ENCODE measurements at regions not wholly inside any gene's neighbourhood (a gene's known extent, or its start where the extent isn't known, plus 50 kb on each side); places are given as distances from the start of the nearest gene placed in this dataset.

- DNase-seq = no peak
- no peaks in the 10 kb centered on the region for H3K9me3 ChIP-seq
- H3K4me1 ChIP-seq (ENCODE audit: insufficient read depth) = no peaks in the 10 kb centered on the region
- no peak overlapping the region for H3K27ac ChIP-seq
- H3K36me3 ChIP-seq = no peaks in the 10 kb centered on the region
- WGBS, 3 donors = 69 to 88% (median 76%) methylated on average over 6 of the region's 6 CpGs
- H3K4me3 ChIP-seq = no peak overlapping the region
- no peaks in the 10 kb centered on the region for H3K27me3 ChIP-seq
- TF ChIP-seq, protein P1, sequence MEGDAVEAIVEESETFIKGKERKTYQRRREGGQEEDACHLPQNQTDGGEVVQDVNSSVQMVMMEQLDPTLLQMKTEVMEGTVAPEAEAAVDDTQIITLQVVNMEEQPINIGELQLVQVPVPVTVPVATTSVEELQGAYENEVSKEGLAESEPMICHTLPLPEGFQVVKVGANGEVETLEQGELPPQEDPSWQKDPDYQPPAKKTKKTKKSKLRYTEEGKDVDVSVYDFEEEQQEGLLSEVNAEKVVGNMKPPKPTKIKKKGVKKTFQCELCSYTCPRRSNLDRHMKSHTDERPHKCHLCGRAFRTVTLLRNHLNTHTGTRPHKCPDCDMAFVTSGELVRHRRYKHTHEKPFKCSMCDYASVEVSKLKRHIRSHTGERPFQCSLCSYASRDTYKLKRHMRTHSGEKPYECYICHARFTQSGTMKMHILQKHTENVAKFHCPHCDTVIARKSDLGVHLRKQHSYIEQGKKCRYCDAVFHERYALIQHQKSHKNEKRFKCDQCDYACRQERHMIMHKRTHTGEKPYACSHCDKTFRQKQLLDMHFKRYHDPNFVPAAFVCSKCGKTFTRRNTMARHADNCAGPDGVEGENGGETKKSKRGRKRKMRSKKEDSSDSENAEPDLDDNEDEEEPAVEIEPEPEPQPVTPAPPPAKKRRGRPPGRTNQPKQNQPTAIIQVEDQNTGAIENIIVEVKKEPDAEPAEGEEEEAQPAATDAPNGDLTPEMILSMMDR (IDR thresholded peaks at IDR 0.05) = no peak
- TF ChIP-seq EP300 (IDR thresholded peaks at IDR 0.05) = no peak
- TF ChIP-seq POLR2A (IDR thresholded peaks at IDR 0.05) = no peak
- intact Hi-C loops (cut with DNase I) = no loop called here
These were observed 286.5 kb upstream of the JARID2 start for GRCh38 chr6:14959324-14959885.

DNA sequence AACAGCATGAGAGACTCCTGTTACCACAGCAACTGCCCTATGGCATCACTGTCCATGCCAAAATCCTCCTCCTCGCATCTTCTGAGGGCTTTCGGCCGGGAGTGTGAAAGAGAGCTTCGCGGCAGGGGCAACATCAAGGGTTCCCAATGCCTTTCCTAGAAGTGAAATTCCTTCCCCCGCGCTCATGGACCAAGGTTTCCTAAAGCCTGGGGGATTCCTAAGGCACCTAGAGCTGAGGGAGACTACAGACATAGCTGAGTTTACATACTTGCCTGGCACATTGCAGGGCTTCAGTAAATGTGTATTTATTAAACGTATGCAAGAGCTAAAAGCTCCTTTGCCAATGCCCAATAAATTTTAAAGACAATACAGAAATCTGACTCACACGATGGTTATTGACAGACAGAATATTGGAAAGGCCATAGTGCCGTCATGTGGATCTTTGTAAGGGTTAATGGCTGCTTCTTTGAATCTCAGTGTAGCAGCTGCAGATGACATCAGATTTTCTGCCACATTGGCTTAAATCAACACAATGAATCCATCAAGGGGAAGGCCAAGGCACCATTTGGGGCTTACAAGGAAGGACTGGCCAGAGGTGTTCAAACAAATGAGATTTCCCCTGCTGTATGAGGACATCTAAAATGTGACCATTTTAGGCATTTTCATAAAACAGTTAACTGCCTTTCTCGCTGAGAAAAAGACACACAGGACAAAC, 281.2 kb upstream of the JARID2 start:
- no peak for TF ChIP-seq EP300 (IDR thresholded peaks at IDR 0.05)
- TF ChIP-seq, protein P1 (IDR thresholded peaks at IDR 0.05) = no peak
- no peak for TF ChIP-seq POLR2A (IDR thresholded peaks at IDR 0.05)
- Histone ChIP-seq H3K27me3 (no peaks in the 10 kb centered on the region), H3K4me1 (ENCODE audit: insufficient read depth) (no peaks in the 10 kb centered on the region)

DNA sequence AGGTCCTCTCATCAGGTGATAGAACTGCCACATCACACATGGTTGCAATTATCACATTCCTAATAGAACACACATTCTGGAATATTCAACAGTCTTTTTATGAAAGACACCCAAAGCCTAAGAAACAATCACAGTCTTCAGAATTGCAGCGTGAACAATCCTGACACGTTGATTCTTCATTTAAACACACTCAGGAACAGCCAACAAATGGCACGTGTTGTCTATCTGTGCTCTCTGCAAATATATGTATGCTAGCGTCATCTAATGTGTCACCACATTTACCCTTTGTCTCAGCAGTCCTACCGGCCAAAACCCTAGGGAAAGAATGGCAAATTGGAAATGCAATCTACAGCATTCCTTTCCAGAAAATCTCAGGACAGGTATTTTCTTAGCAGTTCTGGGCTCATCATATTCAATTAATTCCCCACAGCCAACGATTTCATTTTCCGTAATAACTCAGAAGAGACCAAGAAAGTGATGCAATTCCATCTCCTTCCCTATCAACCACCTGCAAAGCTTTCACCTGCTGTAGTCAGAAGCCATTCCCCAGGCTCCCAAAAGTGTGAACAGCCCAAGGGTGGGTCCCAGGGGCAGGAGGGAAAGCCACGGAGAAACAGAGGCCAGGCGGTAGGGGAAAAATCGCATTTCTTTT, 280.3 kb upstream of the JARID2 start:
- no peak overlapping the region for H3K4me3 ChIP-seq
- 80 to 83% (median 80%) methylated on average over 10 of the region's 10 CpGs for WGBS, 3 donors
- H3K4me1 ChIP-seq (ENCODE audit: insufficient read depth) = no peaks in the 10 kb centered on the region
- no peak for DNase-seq
- no peak overlapping the region for H3K27ac ChIP-seq
- no peaks in the 10 kb centered on the region for H3K9me3 ChIP-seq
- intact Hi-C loops (cut with DNase I) = no loop called here
- TF ChIP-seq POLR2A (IDR thresholded peaks at IDR 0.05) = no peak
- TF ChIP-seq, protein P1 (IDR thresholded peaks at IDR 0.05) = no peak
- no peak for TF ChIP-seq EP300 (IDR thresholded peaks at IDR 0.05)
- no peaks in the 10 kb centered on the region for H3K27me3 ChIP-seq
- H3K36me3 ChIP-seq = no peaks in the 10 kb centered on the region

More for the DNA sequence above, 281.2 kb upstream of the JARID2 start:
- Histone ChIP-seq H3K9me3 (no peaks in the 10 kb centered on the region), H3K27ac (no peak overlapping the region), H3K4me3 (no peak overlapping the region), H3K36me3 (no peaks in the 10 kb centered on the region)
- WGBS, 3 donors = 83 to 89% (median 88%) methylated on average over 11 of the region's 11 CpGs
- intact Hi-C loops (cut with DNase I) = no loop called here
- no peak for DNase-seq

- H3K4me1 ChIP-seq (ENCODE audit: insufficient read depth) = no peaks in the 10 kb centered on the region
- no peak for TF ChIP-seq EP300 (IDR thresholded peaks at IDR 0.05)
- no peak for TF ChIP-seq POLR2A (IDR thresholded peaks at IDR 0.05)
- TF ChIP-seq, protein P1 (IDR thresholded peaks at IDR 0.05) = no peak
- 83 to 85% (median 83%) methylated on average over 8 of the region's 8 CpGs for WGBS, 3 donors
- no peaks in the 10 kb centered on the region for H3K36me3 ChIP-seq
- H3K27me3 ChIP-seq = no peaks in the 10 kb centered on the region
- no peak overlapping the region for H3K4me3 ChIP-seq
- no peaks in the 10 kb centered on the region for H3K9me3 ChIP-seq
- DNase-seq = no peak
- intact Hi-C loops (cut with DNase I) = no loop called here
- no peak overlapping the region for H3K27ac ChIP-seq
These were observed 279.6 kb upstream of the JARID2 start for GRCh38 chr6:14966096-14966905.
